Erythroblast (primary cell): ENCODE measurements at regions not wholly inside any gene's neighbourhood (a gene's known extent, or its start where the extent isn't known, plus 50 kb on each side); places are given as distances from the start of the nearest gene placed in this dataset.

Experiments
- GATA1 ChIP-seq: IDR thresholded peaks from 2 replicates; pipeline ENCODE4 v1.6.1; 2011; ENCODE audit warnings: low read depth, mild to moderate bottlenecking, control low read depth, low read length, moderate library complexity
- POLR2A ChIP-seq: IDR thresholded peaks from 2 replicates; pipeline ENCODE4 v1.6.1; 2011; ENCODE audit warnings: mild to moderate bottlenecking, low read length

DNA sequence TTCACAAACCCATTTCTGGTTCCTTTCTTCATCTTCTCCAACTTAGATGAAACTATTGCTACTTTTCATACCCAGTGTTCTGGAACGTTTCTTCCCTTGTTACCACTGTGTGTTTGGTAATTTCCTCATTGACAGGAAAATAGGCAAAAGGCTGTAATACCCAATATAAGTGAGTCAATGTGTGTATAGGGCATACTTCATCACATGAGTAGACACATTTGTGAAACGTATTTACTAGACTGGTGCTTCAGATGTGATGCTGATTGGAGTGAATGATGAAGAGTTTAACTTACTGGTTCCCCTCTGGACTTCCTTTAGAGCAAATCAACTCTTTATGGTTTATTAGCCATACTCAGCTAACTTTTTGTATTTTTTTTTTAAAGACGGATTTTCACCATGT lies 195.1 kb upstream of the ATP6AP2 start:
- TF ChIP-seq POLR2A (no peak), GATA1 (no peak)
